Retina (tissue), 1 donor: ENCODE measurements at regions not wholly inside any gene's neighbourhood (a gene's known extent, or its start where the extent isn't known, plus 50 kb on each side); places are given as distances from the start of the nearest gene placed in this dataset.

Experiments used
- DNase-seq: peaks from one replicate; pipeline ENCODE4 v3.0.0-alpha.2; 2016

GRCh38 chr5:86880785-86881492 is 263.2 kb downstream of the COX7C start:
- DNase-seq, result no peak

- DNase-seq, result no peak
These were observed 263.9 kb downstream of the COX7C start for GRCh38 chr5:86881493-86882090.

- DNase-seq, result no peak
These were observed 266.9 kb downstream of the COX7C start for GRCh38 chr5:86884608-86885007.

GRCh38 chr5:86885011-86885410 is 267.3 kb downstream of the COX7C start:
- DNase-seq, result no peak

DNA sequence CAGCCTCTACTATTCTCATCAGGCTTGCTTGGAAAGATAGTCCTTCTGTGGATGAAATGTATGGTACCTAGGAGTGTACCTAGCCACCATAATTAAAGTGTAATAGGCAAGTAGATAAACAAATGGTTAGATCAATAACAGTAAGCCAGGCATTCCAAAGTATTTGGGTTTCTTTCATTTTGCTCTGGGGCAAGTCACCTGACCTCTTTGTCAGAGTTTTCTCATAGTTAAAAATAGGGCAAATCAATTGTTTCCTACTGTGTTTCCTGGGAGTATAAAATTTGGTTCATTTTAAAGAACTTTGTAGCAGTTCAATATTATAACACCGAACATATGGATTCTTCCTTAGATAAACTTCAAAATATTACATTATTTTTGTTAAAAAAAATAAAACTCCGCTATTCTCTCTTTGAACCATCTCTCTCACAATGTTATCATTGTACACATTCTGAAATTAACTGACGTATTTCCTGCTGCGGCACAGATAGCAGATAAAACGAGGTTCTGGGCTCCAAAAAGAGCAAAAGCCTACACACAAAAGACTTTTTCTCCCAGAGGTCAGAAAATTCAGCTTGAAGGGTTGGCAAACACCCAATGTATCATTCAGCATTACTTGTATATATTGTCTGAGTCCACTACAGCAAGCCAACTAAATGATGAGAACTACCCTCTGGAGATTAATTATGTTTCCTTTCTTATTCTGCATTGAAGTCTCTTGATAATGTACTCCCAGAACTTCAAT is 267.9 kb downstream of the COX7C start:
- DNase-seq, result no peak

DNA sequence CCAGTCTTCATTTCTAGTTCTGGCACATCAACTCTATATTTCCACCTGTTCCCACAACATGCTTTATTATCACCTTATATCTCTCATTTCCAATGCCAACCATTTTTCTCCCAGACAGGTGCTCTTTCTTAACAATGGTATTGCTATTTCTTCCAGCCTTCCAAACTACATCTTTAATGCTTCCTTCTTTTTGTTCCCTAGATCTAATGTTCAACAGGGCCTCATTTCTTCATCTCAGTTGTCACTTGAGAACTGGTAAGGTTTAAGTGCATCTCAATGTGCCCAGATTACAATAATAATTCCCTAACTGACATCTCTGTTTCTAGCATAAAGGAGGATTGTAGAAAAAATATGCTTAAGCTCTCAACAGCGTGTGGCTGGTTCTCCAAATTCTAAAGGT is 272.6 kb downstream of the COX7C start:
- DNase-seq, result no peak

DNA sequence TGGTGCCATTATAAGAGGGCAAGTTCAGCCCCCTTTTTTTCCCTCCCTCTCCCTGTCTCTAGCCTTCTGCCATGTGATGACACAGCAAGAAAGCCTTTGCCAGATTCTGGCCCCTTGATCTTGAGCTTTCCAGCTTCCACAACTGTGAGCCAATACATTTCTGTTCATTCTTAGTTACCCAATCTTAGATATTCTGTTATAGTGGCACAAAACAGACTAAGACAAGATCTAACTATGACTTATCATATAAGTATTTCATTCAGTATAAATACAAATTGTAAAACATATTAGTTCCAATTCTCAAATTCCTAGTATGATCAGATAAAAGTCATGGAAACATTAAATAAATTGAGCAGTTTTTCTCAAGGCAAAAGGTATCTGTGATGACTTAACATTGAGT is 276.3 kb downstream of the COX7C start:
- no peak for DNase-seq

GRCh38 chr5:86896916-86897315 is 279.2 kb downstream of the COX7C start:
- DNase-seq, result no peak

DNA sequence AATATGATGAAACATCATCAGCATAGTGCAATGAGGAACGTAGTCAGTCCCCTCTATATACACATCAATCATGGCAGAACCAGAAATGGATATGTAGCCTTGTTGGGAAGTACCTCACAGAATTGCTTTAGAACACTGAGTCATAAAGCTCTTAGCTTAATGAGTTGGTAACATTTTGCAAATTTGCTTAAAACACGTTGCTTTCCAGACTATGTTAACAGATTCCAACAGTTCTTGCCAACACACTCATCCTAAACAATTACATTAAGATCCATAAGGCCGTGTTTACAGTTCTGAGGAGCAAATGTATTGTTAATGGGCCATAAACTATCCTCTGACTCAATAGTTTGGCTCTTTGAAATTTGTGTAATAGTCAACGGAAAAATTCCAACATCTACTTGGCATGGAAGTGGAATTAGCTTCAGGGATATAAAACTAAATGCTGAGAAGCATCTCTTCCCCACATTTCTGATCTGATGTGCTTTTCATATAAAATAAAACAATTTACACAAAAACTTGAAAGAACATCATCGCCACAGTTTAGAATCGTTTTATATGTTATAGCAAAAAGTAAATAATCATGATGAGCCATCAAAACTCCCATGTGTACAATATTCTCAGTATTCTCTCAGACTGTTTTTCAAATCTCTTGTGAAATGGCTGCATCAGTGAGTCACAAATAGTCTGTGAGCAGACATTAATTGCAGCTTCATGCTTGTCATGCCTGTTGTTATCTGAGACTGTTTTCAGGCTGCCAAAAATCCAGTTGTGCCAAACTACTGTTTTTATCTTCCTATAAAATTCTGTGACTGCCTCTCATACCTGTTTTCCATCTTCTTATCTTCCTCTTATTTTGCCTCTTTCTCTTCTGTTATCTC is 291.9 kb downstream of the COX7C start:
- no peak for DNase-seq

DNA sequence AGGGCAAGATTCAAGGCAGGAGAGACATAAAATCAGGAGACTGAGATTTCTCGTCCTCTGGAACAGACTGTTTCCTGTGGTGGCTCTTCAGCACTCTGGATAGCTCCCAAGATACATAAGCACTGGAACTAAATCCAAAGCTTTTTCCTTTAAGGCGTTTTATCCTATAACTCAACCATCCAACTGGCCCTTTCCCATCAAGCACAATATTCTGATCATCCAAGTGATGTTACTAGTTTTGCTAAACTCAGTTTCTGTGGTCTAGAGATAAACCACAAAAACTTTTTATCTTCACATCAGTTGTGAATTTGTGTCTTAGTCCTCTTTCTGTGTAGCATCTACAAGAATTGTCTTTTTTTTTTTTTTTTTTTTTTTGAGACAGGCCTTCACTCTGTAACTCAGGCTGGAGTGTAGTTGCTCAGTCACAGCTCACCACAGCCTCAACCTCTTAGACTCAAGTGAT is 299.4 kb downstream of the COX7C start:
- DNase-seq, result no peak

DNA sequence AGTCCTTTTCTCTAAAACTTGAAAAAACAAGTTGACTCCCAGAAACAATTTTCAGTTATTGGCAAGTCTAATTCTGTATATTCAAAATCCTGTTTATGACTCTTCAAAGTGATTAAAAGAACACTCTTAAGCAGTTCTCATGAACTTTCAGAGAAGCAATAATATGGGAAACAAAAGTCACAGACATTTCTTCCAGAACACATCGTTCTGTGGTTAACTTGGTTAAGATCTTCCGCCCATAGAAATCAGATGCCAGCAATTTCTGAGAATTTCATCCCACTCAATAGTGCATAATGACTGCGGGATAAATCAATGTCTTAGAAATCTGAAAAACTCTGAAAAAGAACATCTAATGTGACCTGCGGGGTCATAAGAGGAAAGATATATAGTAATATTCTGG is 300.5 kb downstream of the COX7C start:
- no peak for DNase-seq

GRCh38 chr5:86926033-86926432 is 308.3 kb downstream of the COX7C start:
- DNase-seq, result no peak

DNA sequence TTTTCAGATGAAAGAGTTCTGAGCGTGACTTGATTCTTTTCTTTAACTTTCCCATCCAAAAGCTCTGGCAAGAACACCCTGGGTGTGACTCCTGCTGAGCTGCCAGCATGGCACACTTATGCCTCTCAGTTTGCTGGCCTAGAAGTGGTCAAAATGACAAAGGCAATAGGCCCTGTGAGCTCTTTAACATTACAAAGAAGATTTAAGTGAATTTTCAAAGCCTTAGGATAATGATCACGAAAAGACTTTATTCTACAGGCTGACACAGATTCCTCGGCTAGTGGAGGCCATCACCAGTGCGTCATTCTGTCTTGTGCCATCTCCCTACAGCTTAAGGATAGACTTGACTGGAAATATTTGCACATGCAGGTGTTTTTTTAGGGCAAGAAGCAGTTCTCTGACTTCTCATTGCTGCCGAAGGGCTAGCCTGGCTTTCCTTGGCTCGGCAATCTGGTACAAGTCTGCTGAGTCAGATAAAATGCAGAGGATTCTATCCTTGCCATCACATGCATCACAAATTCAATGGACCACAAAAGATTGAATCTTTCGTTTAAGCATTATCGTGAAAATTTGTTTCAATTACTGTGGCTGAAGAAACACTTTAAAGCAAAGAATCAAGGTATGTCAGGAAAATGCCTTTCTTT is 311.5 kb downstream of the COX7C start:
- DNase-seq, result no peak

DNA sequence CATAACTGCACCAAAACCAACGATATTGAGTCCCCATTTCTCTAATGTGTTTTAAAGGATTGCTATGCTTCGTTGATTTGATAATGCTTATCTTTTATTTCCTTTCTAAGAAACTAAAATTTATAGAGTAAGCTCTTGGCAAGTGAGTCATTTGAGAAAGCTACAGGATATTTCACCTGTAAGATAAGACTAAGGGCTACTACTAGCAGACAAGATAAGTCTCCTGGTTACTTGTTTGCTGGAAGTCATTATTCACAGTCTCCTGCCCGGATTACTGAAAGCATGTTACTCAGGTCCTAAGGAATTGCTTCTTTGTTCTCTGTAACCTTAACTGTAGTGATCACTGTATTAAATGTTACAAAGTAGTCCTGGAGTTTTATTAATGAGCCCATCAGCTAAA is 315.9 kb upstream of the RASA1 start:
- DNase-seq, result no peak

DNA sequence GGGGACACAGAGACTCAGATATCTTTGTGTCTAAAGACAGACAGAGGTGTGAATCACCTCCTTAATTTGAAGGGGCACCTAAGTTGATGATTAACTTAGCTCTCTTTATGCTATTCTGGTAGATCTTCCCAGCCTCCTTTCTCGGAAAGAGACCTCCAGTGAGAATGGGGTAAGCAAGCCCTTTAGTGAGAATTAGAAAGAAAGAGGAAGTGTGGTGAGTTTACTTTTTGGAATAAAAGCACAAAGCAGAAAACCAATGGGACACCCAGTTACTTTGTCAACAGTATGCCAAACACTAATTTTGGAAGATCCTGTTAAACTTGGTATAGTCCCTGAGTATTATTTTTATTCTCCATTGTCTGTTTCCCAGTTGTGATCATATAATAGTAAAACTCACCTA is 302.8 kb upstream of the RASA1 start:
- DNase-seq, result no peak

DNA sequence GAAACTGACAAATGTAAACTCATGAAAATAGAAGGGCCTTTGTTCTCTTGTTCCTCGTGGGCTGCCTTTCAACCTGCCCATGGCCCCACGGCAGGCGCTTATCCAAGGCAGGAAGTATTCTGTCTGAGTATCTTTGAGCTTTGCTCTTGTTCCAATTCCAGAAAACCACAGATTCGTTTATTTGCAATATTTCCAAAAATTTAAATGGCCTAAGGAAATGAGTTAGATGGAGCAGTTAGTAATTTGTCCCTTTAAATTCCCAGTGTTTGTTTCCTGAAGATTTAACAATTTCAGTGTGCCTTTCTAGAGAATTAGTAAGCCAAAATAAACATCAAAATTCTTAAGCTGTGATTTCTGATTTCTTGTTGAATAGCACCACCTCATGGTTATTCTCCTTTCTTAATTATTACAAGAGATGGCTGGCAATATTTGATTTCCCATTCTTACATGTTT is 299.4 kb upstream of the RASA1 start:
- DNase-seq, result peak; percentile 47

GRCh38 chr5:86970361-86970760 is 297.3 kb upstream of the RASA1 start:
- no peak for DNase-seq

- no peak for DNase-seq
These were observed 296.6 kb upstream of the RASA1 start for GRCh38 chr5:86971034-86971571.

DNA sequence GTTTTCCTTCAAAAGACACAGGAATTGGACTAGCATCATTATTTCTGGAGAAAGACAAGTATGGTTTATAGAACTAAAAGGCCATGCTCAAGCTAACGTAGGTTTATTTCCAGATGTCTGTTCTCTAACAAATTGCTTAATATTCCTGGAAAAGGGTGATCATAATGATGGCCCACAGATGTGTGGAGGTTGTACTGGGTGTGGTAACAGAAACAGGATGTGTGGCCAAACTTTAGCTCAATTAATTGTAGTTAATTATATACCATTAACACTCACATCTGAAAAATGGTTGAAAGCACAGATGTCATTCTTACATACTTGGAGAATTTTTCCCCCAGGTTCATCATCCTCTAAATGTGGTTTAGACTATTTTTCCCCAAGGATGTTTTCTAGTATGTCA is 292.7 kb upstream of the RASA1 start:
- DNase-seq, result no peak

DNA sequence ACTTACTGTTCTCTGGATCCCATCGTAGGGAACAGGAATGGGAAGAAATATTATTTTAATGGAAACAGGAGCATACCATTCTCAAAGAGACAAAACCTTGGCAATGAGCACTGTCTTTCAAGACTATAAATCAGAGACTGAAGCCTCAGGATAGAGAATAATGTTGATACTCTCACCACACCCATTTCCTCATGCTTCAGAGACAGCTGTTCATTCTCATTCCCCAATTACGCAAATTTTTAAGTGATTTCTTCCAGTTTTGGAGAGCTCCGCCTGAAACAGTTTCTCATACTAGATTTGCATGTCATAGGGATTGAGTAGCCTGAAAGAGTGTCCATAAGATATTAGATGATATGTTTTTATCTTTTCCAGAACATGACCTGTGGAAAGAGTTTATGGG is 290.5 kb upstream of the RASA1 start:
- DNase-seq, result no peak

DNA sequence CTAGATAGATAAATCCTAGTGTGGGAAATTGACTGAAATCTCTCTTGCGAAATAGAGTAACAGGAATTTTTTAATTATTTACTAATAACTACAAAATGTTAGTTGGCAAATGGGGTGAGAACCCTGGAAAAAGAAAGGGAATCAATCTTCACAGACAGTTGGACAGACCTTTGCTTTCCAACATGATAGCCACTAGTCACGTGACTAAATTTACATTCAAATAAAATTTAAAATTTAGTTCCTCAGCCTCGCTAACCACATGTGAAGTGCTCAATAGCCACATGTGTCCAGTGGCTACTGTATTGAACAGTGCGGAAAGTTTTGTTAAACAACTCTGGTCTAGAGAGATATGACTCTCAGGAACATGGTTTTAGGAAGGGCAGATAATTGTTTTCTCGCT is 289.9 kb upstream of the RASA1 start:
- DNase-seq, result no peak

DNA sequence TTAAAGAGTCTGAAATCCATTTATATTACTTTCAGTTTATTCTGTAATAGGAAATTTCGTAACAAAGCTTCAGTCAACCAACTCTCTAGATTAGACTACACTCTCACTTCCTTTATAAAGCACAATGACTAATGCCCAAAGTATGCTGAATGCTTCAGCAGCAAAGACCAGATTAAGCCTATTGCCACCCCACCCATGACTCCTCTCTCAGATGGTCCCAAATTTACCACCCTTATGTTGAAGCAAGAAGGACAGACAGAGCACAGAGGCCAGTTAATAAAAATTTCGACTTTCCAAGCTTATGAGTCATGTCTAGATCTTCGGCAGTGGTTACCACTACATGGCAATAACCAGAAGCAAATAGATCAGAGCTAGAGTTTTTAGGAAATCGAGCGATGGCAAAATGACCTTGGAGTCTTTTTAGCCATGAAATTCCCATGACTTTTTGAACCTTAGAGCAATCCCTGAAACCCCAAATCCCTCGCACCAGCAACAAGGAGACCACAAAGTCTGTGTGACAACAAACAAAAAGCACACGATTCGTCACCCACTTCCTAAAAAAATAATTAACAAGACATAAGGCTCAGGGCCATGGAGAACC is 287.8 kb upstream of the RASA1 start:
- no peak for DNase-seq
